ENCODE measurements at regions not wholly inside any gene's neighbourhood (a gene's known extent, or its start where the extent isn't known, plus 50 kb on each side); places are given as distances from the start of the nearest gene placed in this dataset.

- TF ChIP-seq CTCF (IDR thresholded peaks at IDR 0.05; ENCODE audit: poor library complexity, severe bottlenecking): no peak
These were observed 168.2 kb upstream of the CADM1 start (continued) for GRCh38 chr11:115672412-115672811.

DNA sequence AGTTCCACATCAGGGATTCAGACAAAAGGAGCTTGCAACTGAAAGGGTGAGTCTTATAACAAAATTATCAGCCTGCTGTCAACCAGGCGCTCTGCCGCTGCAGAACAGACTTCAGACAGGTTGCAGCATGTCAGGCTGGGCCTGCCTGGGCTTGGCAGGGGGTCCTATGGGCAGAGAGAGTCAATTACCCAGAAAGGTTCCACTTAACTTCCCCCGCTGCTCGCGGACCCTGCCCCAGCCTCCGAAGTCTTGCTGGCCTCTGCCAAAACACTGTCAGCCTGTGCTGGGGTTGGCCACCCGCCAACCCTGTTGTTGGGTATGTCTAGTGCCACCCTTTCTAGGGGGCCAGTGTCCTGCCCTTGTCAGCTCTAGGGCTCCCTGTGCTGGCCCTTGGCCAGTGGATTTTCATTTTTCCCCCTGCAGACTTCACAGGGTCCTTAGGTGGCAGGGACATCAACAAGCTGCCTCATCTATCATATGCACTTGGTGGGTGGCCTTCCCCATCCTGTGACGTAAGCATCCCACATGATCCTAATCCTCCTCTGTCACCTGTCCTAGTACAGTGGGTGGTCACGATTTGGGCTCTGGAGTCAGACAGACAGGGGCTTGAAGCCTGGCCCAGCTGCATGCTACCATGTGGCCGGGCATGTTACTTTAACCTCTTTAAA lies 166.5 kb upstream of the CADM1 start:
- Histone ChIP-seq H3K9ac (ENCODE audit: low read length) (no peak overlapping the region), H3K27ac (ENCODE audit: low read length) (no peak overlapping the region), H3K79me2 (replicated peaks; ENCODE audit: insufficient read depth, low read length) (no peaks in the 10 kb centered on the region), H3K36me3 (ENCODE audit: insufficient read depth, low read length) (no peaks in the 10 kb centered on the region), H3K27me3 (ENCODE audit: insufficient read depth, low read depth, low read length) (no peaks in the 10 kb centered on the region), H3F3A (ENCODE audit: insufficient read depth, low read length, poor library complexity, severe bottlenecking) (no peaks in the 10 kb centered on the region), H3K4me3 (ENCODE audit: low read length) (no peak overlapping the region), H3K9me2 (ENCODE audit: insufficient read depth, low read length) (no peaks in the 10 kb centered on the region), H3K4me2 (ENCODE audit: low read length) (no peak overlapping the region), H2AFZ (ENCODE audit: low read depth, low read length) (no peak overlapping the region), H3K9me3 (ENCODE audit: low read length) (no peaks in the 10 kb centered on the region), H4K20me1 (ENCODE audit: insufficient read depth) (no peaks in the 10 kb centered on the region)
- TF ChIP-seq, protein P1, sequence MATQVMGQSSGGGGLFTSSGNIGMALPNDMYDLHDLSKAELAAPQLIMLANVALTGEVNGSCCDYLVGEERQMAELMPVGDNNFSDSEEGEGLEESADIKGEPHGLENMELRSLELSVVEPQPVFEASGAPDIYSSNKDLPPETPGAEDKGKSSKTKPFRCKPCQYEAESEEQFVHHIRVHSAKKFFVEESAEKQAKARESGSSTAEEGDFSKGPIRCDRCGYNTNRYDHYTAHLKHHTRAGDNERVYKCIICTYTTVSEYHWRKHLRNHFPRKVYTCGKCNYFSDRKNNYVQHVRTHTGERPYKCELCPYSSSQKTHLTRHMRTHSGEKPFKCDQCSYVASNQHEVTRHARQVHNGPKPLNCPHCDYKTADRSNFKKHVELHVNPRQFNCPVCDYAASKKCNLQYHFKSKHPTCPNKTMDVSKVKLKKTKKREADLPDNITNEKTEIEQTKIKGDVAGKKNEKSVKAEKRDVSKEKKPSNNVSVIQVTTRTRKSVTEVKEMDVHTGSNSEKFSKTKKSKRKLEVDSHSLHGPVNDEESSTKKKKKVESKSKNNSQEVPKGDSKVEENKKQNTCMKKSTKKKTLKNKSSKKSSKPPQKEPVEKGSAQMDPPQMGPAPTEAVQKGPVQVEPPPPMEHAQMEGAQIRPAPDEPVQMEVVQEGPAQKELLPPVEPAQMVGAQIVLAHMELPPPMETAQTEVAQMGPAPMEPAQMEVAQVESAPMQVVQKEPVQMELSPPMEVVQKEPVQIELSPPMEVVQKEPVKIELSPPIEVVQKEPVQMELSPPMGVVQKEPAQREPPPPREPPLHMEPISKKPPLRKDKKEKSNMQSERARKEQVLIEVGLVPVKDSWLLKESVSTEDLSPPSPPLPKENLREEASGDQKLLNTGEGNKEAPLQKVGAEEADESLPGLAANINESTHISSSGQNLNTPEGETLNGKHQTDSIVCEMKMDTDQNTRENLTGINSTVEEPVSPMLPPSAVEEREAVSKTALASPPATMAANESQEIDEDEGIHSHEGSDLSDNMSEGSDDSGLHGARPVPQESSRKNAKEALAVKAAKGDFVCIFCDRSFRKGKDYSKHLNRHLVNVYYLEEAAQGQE (IDR thresholded peaks at IDR 0.05; ENCODE audit: borderline replicate concordance): no peak
- TF ChIP-seq SMC3 (conservative IDR thresholded peaks at IDR 0.05; ENCODE audit: poor library complexity) (no peak), TAF1 (IDR thresholded peaks at IDR 0.05; ENCODE audit: low read depth) (no peak), EP300 (conservative IDR thresholded peaks at IDR 0.05; ENCODE audit: poor library complexity, severe bottlenecking) (no peak), RAD21 (conservative IDR thresholded peaks at IDR 0.05) (no peak), EZH2 (IDR thresholded peaks at IDR 0.05; ENCODE audit: borderline replicate concordance, insufficient read depth, low read length, poor library complexity, severe bottlenecking) (no peak), CTCF (IDR thresholded peaks at IDR 0.05; ENCODE audit: poor library complexity, severe bottlenecking) (no peak), MXI1 (conservative IDR thresholded peaks at IDR 0.05; ENCODE audit: poor library complexity, severe bottlenecking) (no peak), POLR2AphosphoS5 (IDR thresholded peaks at IDR 0.05) (no peak)

Measured in neural cell (in vitro differentiated cells).